ENCODE measurements at regions not wholly inside any gene's neighbourhood (a gene's known extent, or its start where the extent isn't known, plus 50 kb on each side); places are given as distances from the start of the nearest gene placed in this dataset.

DNA sequence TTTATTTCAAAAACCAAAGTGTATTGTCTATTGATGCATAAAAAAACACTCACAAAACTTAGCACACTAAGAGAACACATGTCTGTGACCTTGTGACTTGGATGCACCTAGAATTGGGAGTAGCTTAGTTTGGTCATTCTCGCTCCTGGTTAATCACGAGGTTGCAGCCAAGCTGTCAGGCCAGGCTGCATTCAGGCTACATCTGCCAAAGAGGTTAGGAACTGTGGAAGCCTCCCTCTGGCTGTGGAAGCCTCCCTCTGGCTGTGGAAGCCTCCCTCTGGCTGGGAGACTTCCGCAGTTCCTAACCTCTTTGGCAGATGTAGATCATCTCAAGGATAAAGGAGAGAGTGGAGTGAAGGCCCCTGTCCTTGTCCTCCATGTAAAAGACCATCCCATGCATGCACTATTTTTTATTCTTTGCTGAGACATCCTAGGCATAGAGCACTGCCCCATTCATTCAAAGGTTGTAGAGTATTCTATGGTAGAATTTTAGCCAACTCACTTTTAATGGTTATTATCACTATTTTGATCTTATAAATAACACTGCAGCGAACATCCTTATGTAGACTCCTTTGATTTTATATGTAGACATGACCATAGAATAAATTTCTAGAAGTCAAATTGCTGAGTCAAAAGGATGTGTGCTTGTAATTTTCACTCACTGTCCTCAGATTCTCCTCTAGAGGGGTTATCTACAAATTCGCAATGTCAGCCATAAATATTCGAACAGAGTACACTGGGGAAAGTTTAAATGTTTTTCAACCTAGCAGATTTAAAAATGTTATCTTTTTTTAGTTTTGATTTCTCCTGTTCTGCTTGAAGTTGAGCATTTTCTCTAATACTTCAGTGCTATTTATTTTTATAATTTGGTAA, 63.0 kb upstream of the IGLL5 start:
- no peak for ATAC-seq

- ATAC-seq = no peak
Observed at GRCh38 chr22:22825213-22825593, 62.4 kb upstream of the IGLL5 start.

- no peak for ATAC-seq
Observed at GRCh38 chr22:22827187-22827939, 60.3 kb upstream of the IGLL5 start.

GRCh38 chr22:22830193-22830592, 57.4 kb upstream of the IGLL5 start:
- ATAC-seq = no peak

DNA sequence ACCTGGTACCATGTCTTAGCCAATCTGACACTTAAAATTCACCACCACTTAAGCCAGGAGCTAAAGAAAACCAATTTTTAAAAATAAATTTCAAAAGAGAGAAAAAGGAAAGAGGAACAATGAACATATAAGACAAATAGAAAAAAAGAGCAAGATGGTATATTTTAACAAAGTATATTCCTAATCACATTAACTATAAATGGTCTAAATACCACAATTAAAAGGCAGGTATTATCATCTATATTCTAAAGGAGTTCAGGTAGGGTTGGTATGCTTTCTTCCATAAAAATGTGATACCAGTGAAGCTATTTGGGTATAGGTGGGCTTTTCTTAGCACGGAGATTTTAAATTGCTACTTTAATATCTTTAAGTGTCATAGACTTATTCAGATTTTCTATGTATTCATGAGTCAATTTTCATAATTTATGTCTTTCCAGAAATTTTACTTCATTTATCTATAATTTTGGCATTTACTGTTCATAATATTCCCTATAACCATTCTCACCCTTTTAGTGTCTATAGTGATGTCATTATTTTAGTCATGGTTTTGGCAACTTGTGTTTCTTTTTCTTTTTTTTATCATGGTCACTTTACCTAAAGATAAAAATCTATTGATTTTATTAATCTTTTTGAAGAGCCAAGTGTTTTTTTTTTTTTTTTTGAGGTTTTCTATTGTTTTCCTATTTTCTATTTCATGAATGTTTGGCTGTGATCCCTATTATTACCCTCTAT, 56.5 kb upstream of the IGLL5 start:
- ATAC-seq = no peak

GRCh38 chr22:22833059-22833458, 54.6 kb upstream of the IGLL5 start:
- no peak for ATAC-seq

GRCh38 chr22:22833488-22833887, 54.1 kb upstream of the IGLL5 start:
- ATAC-seq = no peak

DNA sequence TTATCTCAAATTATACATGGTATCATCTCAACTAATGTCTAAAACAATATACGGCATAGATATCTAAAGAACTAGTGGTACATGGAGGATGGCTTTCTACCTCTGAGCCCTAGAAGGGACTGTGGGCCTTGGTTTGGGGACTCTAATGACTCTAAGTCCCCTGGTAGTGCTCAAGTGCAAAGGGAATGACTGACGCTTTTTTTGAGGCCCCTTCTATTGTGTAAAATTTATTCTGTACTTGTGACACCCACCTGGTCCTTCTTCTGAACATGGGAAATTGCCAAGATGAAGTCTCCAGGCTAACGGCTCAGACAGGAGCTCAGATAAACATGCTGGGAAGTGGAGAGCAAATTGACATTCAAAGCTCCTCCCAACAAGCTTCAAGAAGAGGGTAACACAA, 53.4 kb upstream of the IGLL5 start:
- ATAC-seq = no peak

- no peak for ATAC-seq
Observed at GRCh38 chr22:22834783-22835182, 52.8 kb upstream of the IGLL5 start.

DNA sequence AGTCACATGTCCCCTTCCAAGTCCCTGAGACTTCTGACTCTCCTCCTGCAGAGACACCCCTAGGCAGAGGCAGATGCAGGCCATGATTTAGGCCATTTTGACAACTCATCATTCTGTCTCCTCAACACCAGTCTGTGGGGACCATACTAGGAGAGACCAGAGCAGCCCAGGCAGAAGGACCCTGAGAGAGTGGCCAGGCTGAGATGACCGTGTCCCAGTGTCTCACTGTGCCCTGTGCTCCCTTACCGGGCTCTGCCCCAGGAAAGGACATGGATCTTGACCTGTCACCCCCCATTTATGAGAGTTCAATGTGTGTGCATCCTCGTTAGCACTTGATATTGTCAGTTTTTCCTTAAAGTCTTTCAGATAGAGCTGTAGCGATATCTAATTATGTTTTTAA, 52.4 kb upstream of the IGLL5 start:
- no peak for ATAC-seq

DNA sequence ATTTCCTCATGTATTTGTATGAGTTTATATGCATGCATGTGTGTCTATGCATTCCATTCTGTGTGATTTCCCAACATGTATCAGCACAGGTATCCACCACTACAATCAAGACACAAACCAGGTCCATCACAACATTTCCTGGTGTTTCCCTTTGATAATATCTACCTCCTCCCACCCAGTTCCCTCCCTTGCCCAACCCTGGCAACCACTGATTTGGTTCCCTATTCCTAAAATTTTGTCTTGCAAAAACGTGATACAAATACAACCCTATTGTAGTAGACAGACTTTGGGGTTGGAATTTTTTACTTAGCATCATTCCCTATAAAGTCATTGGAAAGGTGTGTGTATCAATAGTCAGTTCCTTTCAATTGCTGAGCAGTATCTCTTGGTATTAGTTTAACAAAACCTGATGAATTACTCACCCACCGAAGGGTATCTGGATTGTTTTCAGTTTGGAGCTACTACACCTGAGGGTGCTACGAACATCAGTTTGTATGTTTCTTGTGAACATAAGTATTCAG, 51.8 kb upstream of the IGLL5 start:
- ATAC-seq = peak in 1 of 2 donors; percentile 27

GRCh38 chr22:22836635-22837034, 51.0 kb upstream of the IGLL5 start:
- ATAC-seq = no peak

Data from activated CD4-positive, CD25-positive, alpha-beta regulatory T cell treated with anti-CD3 and anti-CD28 coated beads, Interleukin-2, amount 50 U/mL, for 24 hours (primary cell).